RCC 7860 (cell line): ENCODE measurements at regions not wholly inside any gene's neighbourhood (a gene's known extent, or its start where the extent isn't known, plus 50 kb on each side); places are given as distances from the start of the nearest gene placed in this dataset.

Source experiments
- DNase-seq: peaks from one replicate; pipeline ENCODE4 v3.0.0-alpha.2; 2015; ENCODE audit warnings: low spot score
- FAIRE-seq: peaks from 2 replicates; lab custom pipeline; 2012; peaks lifted over from hg19 to GRCh38; lab: Jason Lieb, UNC

DNA sequence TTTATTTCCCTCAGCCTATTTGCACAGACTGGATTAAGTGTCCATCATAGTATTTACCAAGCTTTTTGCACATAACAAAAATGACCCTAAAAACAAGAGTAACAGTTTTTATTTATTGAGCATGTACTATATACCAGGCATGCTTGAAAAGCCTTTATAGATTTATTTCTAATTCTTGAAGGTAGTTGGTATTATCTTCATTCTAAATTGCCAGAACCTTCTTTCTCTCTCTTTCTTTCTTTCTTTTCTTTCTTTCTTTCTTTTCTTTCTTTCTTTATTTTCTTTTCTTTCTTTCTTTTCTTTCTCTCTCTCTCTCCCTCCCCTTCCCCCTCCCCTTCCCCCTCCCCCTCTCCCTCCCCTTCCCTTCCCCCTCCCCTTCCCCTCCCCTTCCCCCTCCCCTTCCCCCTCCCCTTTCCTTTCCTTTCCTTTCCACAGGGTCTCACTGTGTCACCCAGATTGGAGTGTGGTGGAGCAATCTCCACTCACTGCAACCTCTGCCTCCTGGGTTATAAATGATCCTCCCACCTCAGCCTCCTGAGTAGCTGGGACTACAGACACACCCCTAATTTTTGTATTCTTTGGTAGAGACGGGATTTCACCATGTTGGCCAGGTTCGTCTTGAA lies 310.9 kb upstream of the RBFOX1 start:
- FAIRE-seq: no peak
- no peak for DNase-seq

DNA sequence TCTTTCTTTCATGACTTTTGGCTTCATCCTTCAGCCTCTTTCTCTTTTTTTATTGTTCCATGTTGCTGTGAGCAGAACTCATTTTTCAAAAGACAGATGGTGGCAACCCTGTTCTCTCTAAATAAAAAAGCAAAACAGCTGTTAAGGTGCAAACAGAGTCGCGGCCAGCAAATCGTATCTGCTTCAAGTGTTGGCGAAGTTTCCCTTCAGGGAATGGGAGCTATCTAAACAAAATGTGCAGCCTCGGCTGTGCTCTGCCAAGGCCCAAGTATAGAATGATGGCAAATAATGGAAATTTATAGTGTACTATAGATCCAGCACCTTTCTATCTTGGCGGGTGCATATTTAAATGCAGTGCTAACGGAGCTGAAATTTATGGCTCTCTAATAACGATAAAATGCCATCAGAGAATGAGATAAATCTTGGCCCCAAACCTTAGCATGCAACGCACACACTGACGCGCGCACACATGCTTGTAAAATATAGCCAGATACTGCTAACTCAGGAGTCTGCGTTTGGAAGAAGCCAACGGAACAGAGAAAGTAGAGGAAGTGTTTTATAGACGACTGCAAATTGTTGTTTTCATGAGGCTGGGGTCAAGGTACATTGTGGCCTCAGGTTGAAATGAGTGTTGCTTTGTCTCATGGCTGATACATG lies 315.5 kb upstream of the RBFOX1 start:
- no peak for DNase-seq
- no peak for FAIRE-seq

DNA sequence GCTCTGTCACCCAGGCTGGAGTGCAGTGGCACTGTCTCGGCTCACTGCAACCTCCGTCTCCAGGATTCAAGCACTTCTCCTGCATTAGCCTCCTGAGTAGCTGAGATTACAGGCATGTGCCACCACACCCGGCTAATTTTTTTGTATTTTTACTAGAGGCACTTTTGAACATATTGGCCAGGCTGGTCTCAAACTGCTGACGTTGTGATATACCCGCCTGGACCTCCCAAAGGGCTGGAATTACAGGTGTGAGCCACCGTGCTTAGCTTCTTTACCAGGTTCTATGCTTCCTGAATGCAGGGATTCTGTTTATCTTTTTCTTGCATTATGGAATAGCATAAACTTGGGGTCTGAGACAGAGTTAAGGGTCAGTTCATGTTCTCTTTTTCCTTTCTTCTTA lies 317.9 kb upstream of the RBFOX1 start:
- no peak for DNase-seq
- no peak for FAIRE-seq

DNA sequence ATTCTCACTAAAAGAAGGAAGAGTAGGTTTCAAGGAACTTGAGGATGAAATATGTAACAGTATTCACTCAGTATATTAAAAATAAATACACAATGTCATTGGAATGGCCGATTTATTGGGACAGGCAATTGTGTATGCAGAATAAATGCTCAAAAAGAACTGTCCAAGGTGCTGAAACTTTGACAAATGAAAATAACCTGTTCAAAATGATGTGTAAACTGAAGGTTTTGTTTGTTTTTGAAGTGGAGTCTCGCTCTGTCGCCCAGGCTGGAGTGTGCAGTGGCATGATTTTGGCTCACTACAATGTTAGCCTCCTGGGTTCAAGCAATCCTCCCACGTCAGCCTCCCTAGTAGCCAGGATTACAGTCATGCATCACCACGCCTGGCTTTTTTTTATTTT lies 318.7 kb upstream of the RBFOX1 start:
- DNase-seq (peak; percentile 10), FAIRE-seq (no peak)

DNA sequence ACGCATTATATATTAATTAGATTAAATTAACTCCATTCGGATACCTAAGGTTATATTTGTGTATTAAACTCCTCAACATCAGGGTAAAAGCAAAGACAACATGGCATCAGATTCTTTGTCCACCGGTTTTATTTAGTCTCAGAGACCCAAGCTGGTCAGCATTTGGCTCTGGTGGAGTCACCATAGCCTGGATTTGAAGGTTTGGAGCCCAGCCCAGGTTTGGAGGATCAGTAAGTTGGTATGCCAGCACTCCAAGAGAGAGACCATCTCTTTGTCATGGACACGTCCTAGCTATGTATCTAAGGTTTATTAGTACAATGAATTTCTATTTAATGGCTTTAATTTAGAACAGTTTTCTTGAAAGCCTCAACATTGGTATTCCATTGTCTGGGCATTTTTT lies 328.4 kb upstream of the RBFOX1 start:
- FAIRE-seq: no peak
- no peak for DNase-seq

DNA sequence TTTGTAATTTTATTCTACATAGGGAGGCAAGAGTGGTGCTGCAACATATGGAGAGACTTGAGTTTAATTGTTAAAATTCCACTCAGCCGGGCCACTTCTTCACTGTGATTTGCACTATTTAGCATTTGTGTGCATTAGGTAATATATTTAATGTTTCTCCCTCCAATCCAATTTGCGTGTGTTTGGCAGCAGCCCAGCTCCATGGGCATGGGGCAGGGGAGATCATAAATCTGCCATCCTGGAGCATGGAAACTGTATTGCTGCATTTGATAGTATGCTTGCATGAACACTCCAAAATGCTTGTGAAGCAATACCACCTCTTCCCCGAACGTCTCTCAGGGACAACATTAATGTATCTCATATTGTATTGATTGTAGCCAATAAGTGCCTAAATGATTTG lies 339.1 kb upstream of the RBFOX1 start:
- FAIRE-seq (no peak), DNase-seq (no peak)

DNA sequence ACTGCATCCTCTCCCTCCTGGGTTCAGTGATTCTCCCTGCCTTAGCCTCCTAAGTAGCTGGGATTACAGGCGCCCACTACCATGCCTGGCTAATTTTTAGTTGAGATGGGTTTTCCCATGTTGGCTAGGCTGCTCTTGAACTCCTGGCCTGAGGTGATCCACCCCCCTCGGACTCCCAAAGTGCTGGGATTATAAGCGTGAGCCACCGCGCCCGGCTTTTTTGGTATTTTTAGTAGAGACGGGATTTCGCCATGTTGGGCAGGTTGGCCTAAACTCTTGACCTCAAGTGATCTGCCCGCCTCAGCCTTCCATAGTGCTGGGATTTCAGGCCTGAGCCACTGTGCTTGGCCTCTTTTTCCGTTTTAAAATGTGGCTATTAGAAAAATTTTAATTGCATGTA lies 343.8 kb upstream of the RBFOX1 start:
- FAIRE-seq (no peak), DNase-seq (no peak)

DNA sequence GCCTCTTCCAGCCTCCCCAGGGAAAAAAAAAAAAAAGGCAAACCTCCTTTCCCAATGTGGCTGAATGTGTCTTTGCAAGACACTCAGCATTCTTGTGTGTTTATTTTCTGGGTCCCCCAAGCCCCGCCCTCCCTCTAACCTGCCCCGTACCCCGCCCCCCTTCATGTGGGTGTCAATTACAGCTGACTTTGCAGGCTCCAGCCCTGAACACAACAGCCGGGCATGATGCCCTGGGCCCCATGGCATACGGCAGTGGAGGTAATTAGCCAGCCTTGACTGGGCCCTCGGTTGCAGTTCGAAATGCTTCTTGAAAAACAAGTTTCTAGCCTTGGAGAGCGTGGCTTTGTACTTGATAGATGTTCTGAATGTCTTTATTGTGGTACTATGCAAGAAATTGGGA lies 354.7 kb upstream of the RBFOX1 start:
- FAIRE-seq (no peak), DNase-seq (no peak)

DNA sequence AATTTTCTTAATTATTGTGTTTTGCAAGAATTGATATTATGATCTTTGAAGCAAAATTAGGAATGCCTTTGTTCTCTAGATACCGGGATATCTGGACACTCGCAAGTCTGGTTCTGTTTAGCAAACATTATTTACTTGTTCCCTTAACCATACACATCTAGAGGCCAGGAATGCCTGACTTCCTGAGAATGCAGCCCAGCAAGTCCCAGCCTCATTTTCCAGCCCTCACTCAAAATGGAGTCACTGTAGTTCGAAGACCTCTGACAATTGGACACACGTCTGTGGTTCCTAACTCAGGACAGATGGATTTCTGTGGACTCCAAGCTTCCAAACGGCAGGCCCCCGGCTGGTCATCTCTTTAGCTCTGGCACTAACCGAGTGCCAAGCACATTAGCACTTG lies 355.4 kb upstream of the RBFOX1 start:
- DNase-seq (no peak), FAIRE-seq (no peak)

DNA sequence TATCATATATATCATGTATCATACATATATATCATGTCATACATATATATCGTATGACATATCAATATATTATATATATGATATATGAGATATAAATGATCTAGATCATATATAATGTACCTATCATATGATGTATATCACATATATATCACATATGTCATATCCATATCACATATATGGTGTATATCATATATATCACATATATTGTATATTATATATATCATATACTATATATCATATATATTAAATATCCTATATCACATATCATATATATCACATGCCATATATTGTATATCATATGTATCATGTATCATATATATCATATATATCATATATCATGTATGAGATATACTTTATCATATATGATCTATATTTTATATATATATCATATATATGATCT lies 355.9 kb upstream of the RBFOX1 start:
- FAIRE-seq (no peak), DNase-seq (no peak)

DNA sequence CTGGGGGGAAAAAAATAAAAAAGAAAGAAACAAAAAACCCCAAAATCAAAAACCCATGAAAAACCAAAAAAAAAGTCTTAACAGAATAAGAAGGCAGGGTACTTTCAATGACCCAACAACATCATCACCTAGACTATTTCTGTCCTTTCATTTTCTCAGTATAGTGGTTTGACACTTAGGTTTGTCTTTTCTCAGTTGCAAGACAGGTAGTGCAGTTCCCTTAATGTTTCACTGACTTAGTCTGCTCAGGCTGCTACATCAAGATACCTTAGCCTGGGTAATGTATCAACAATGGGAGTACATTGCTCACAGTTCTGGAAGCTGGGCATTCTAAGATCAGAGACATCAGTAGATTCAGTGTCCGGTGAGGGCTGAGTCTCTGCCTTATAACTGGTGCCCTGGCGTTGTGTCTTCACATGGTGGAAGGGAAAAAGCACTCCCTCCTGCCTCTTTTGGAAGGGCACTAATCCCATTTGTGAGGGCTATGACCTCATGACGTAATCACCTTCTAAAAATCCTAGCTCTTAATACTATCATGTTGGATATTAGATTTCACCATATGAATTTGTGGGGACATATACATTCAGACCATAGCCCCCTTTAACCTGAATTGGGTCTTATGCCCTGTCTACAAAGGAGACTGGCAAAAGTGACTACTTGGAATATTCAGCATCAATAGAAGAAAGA lies 362.3 kb upstream of the RBFOX1 start:
- DNase-seq (no peak), FAIRE-seq (no peak)

DNA sequence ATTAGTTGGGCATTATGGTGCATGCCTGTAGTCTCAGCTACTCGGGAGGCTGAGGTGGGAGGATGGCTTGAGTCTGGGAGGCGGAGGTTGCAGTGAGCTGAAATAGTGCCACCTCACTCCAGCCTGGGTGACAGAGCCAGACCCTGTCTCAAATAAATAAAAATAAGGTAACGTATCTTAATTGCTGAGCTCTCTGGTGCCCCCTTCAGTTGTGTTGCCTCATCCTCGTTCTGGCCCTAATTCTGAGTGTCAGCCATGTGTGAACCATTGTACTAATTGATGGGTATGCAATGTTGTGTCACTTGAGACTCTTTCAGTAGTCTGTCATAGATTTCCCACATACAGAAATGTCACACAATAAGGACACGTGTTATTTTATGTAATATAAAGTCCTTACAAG lies 363.1 kb upstream of the RBFOX1 start:
- FAIRE-seq: no peak

DNA sequence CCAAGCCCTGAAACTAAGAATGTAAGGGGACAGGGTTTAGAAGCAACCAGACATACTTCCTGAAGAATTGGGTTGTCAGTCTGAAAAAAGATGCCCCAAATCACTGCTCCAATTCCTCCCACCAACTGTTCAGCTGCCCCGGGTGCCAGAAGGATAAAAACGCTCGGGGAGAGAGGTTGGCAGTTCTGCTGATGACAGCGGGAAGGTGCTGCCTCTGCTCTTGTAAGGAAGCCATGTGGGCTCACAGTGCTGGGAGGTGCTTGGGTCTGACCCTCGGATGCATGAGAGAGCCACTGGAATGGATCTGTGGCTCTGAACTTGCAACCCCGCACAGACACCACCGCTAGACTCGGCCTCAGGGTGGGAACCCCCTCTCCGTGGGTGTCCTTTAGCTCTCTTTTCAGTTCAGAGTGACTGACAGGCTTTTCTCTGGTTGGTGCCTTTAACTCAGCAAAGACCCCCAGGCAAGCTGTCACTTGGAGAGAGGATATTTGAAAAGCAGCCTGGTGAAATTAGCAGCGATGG lies 364.8 kb upstream of the RBFOX1 start:
- FAIRE-seq (no peak), DNase-seq (no peak)

More for the DNA sequence above, 363.1 kb upstream of the RBFOX1 start:
- no peak for DNase-seq

DNA sequence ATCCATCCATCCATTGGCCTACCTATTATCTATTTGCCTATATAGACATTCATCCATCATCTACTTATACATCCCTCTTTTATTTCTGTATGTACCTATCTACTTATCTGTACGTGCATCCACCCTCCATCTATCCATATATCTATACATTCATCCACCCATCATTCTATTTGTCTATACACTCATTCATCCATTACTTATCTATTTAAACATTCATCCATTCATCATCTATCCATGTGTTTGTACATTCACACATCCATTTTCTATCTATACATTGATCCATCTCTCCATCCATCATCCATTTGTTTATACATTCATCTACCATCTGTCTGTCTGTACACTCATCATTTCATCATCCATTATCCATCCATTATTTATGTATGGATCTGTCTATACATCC lies 365.7 kb upstream of the RBFOX1 start:
- FAIRE-seq: no peak
- no peak for DNase-seq

DNA sequence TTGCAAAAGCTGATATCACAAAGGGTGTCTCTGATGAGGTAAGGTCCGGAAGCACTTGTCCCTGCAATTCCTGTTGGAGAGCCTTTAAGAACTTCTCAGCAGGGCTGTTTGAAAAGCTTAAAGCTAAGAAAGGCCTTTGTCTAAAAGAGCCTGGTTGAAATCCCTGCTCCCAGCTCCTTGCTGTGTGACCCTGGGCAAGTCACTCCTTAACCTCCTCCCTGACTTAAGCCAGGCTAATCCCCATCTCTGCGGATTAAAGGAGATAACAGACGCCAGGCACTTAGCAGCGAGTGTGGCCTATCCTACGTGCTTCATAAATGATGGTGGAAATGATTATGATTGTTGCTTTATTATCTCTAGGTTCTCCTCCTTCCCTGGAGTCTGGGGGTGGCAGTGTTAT lies 368.0 kb upstream of the RBFOX1 start:
- no peak for DNase-seq
- no peak for FAIRE-seq

DNA sequence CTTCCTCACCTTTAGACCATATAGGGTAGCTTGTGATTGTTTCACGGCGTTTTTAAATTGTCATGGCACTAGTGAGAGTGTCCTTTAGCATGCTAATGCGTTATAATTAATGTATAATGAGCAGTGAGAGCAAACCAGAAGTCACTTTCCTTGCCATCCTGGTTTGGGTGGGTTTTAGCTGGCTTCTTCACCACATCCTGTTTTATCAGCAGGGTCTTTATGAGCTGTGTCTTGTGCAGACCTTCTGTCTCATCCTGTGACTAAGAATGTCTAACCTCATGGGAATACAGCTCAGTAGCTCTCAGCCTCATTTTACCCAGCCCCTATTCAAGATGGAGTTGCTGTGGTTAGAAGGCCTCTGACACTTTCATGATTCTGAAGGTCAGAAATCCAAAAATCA lies 370.9 kb upstream of the RBFOX1 start:
- DNase-seq: no peak

DNA sequence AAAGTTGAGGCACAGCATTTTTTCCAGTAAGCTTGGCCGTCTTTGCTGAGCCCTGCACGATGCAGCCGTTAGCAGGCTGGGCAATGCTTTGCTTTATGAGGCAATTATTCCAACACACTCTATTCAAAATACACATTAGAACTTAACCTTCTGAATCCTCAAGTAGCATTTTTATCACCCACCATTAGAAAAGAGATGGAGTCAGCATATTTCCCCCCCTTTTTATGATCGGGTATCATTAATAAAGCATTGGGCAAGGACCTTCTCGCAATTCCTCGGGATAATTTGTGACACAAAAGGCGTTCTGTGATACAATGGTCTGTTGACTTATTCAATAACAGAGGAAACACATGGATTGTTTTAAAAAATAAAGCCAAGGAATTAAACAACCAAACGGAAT lies 374.5 kb upstream of the RBFOX1 start:
- FAIRE-seq (no peak), DNase-seq (no peak)

More for the DNA sequence above, 370.9 kb upstream of the RBFOX1 start:
- FAIRE-seq: no peak

DNA sequence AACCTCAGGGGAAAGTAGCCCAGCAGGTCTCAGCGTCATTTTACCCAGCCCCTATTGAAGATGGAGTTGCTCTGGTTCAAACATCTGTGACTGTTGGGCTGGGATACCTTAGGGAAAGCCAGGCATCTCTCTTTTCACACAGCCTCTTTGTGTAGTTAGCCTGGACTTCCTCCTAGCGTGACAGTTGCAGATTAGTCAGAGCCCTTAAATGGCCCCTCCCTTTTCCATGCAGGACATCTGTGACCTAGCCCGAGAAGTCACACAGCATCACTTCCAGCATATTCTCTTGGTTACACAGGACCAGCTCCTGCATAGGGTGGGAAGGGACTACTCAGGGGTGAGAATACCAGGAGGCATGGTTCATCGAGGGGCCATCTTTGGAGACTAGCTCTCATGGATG lies 375.0 kb upstream of the RBFOX1 start:
- no peak for FAIRE-seq
- DNase-seq: no peak

DNA sequence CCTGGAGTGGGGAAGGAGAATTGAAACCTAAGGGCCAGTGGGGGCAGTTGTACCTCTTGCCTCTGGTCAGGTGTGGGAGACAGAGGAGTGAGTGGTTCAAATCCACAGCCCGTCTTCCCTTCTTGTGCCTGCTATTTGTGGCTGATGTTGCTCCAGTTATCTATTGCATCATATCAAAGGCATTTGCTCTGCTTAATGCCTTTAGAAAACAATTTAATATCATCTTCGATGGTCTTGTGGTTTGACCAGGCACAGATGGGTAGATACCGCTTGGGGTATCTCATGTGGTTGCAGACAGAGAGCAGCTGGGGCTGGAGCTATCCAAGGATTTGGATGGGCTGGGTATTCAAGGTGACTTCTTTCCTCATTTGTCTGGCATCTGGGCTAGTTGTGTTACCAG lies 376.1 kb upstream of the RBFOX1 start:
- FAIRE-seq: no peak

DNA sequence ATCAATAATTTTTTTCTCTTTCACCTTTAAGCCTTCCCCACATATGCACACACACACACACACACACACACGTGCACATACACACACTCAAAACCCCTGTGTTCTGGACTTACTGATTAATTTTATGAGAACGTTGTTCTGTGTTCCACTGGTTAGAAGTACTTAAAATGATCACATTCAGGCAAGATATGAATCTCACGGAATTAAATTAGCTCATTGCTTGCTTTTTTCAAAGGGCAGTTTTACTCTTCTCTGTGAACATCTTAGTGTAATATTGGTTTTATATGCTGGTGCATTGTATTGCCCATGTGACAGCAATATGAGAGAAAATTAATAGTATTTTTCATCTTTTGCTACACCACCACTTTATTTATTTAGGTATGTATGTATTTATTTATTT lies 377.3 kb upstream of the RBFOX1 start:
- DNase-seq (no peak), FAIRE-seq (no peak)

More for the DNA sequence above, 376.1 kb upstream of the RBFOX1 start:
- DNase-seq: no peak

DNA sequence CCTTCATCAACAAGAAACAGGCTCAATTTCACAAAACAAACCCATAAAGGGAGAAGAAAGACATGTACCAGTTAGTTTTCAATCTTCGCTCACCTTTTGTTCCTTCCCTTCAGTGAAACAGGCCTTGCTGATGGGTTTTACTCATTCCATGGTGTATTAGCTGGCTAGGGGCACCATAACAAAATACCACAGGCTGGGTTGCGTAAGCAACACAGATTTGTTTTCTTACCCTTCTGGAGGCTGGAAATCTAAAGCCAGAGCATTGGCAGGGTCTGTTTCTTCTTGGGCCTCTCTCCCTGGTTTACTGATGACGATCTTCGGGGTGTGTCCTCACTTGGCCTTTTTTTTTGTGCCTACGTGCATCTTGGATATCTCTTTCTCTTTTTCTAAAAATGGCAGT lies 383.4 kb upstream of the RBFOX1 start:
- no peak for FAIRE-seq
- no peak for DNase-seq

DNA sequence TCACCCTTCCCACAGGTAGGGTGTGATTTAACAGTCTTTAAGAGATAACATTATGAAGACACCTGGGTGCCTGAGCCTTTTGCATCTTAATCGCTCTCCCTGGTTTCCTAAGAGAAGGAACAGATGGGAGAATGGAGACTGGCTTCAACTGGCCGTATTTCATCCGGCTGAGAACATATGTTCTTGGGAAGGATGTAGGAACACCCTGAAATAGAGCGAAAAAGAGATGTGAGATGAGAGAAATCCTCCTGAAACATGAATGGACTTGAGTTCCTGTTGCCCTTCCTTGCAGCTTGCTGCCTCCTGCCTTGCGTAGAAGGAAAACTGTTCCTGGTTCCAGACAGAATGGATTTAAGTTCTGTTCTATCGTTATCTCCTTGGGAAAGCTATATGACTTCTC lies 385.4 kb upstream of the RBFOX1 start:
- FAIRE-seq: no peak
- no peak for DNase-seq
